Psoas muscle (tissue), 7 donors: ENCODE measurements at regions not wholly inside any gene's neighbourhood (a gene's known extent, or its start where the extent isn't known, plus 50 kb on each side); places are given as distances from the start of the nearest gene placed in this dataset.

Source experiments
- ATAC-seq, 4 donors: fragments of 200-7000 bp; cut with Tn5 transposase; one replicate each; pipeline ENCODE4 v1.9.1; 2020; ENCODE audit warnings: moderate library complexity in 3 of 4, mild to moderate bottlenecking in 2 of 4
- DNase-seq, 2 donors: peaks; one replicate each; pipeline ENCODE4 v3.0.0-alpha.2; 2020
- H3K27ac ChIP-seq: fragments of 200-600 bp; one replicate; pipeline ENCODE4 v1.8.0; 2022
- H3K27me3 ChIP-seq, 3 donors: fragments of 200-600 bp in 1 of 3; one replicate each; pipeline versions ENCODE4 v1.6.1 to v1.8.0; 2013 to 2022; ENCODE audit warnings: low read length in 2 of 3, mild to moderate bottlenecking in 2 of 3, moderate library complexity in 1 of 3; ENCODE audit not compliant: insufficient read depth in 3 of 3
- H3K36me3 ChIP-seq, 2 donors: fragments of 200-600 bp in 1 of 2; one replicate each; pipeline versions ENCODE4 v1.6.1 to v1.8.0; 2013 to 2022; ENCODE audit warnings: low read depth in 1 of 2, mild to moderate bottlenecking in 1 of 2, moderate library complexity in 1 of 2; ENCODE audit not compliant: insufficient read depth in 1 of 2
- H3K4me1 ChIP-seq: fragments of 200-600 bp; one replicate; pipeline ENCODE4 v1.8.0; 2022
- H3K4me3 ChIP-seq: fragments of 200-600 bp; one replicate; pipeline ENCODE4 v1.8.0; 2022; ENCODE audit warnings: mild to moderate bottlenecking
- H3K9me3 ChIP-seq: fragments of 200-600 bp; one replicate; pipeline ENCODE4 v1.8.0; 2022
- CTCF ChIP-seq: fragments of 200-600 bp; IDR thresholded peaks from one replicate; pipeline ENCODE4 v1.8.0; 2022; ENCODE audit warnings: antibody characterized with exemption
- WGBS, 3 donors: extraction: QIAGEN DNeasy Blood & Tissue Kit; methylation state at CpG; one replicate each; pipeline versions ENCODE4 v1.1.6 to v1.1.7; 2013; 5-methylcytosine and 5-hydroxymethylcytosine counted together
- intact Hi-C, 2 donors: fragments of 100-400 bp; cut with DNase I; formaldehyde crosslinking; loops; one replicate each; pipeline versions ENCODE4 v1.11.0 to v1.14.2; 2022
- donor health status: healthy with polysubstance abuse.
- donor health status: DM: no; HTN: no; CAD: no; lungs with moderate emphysema.
- donor health status: Bipolar disorder and iron deficiency.
- donor health status: healthy.
- donor health status: DM: yes; HTN: yes; CAD: no.
- donor health status: DM: no; HTN: no; CAD: no.
- donor health status: DM: yes; HTN: yes; CAD: no.

GRCh38 chr16:86222547-86222946, 287.8 kb upstream of the FOXF1 start:
- no peaks in the 10 kb centered on the region for H3K9me3 ChIP-seq
- ATAC-seq: no peak
- WGBS, 3 donors: 43 to 47% (median 45%) methylated on average over 13 of the region's 13 CpGs

GRCh38 chr16:86222965-86223551, 287.3 kb upstream of the FOXF1 start:
- 19 to 23% (median 23%) methylated on average over 11 of the region's 11 CpGs for WGBS, 3 donors
- DNase-seq: no peak
- no peaks in the 10 kb centered on the region for H3K4me1 ChIP-seq
- no peak for TF ChIP-seq CTCF
- H3K27ac ChIP-seq: no peak overlapping the region
- intact Hi-C loops: no loop called here
- no peak overlapping the region for H3K4me3 ChIP-seq
- no peaks in the 10 kb centered on the region for H3K36me3 ChIP-seq
- peaks cover 0 to 50% (median 12%) of the 10 kb centered on the region in 3 donors for H3K27me3 ChIP-seq
- no peaks in the 10 kb centered on the region for H3K9me3 ChIP-seq
- ATAC-seq: no peak

More at GRCh38 chr16:86222547-86222946, 287.8 kb upstream of the FOXF1 start:
- no peaks in the 10 kb centered on the region for H3K36me3 ChIP-seq
- H3K4me3 ChIP-seq: no peak overlapping the region
- H3K4me1 ChIP-seq: no peaks in the 10 kb centered on the region
- DNase-seq: no peak
- intact Hi-C loops: no loop called here
- no peak for TF ChIP-seq CTCF
- peaks cover 0 to 45% (median 12%) of the 10 kb centered on the region in 3 donors for H3K27me3 ChIP-seq
- H3K27ac ChIP-seq: no peak overlapping the region

GRCh38 chr16:86224126-86224525, 286.2 kb upstream of the FOXF1 start:
- no peak for TF ChIP-seq CTCF
- Histone ChIP-seq H3K27ac (no peak overlapping the region), H3K4me3 (no peak overlapping the region), H3K27me3 (peaks cover 0 to 49% (median 12%) of the 10 kb centered on the region in 3 donors), H3K9me3 (no peaks in the 10 kb centered on the region), H3K36me3 (no peaks in the 10 kb centered on the region), H3K4me1 (no peaks in the 10 kb centered on the region)
- intact Hi-C loops: no loop called here
- ATAC-seq (no peak), DNase-seq (no peak)
- WGBS, 3 donors: 80 to 90% (median 87%) methylated on average over 5 of the region's 5 CpGs

GRCh38 chr16:86224629-86225028, 285.7 kb upstream of the FOXF1 start:
- 95 to 100% (median 97%) methylated on average over 1 of the region's 1 CpG for WGBS, 3 donors
- H3K27me3 ChIP-seq: peaks cover 0 to 53% (median 12%) of the 10 kb centered on the region in 3 donors
- intact Hi-C loops: no loop called here

More at GRCh38 chr16:86224629-86225028, 285.7 kb upstream of the FOXF1 start:
- Histone ChIP-seq H3K4me1 (no peaks in the 10 kb centered on the region), H3K36me3 (no peaks in the 10 kb centered on the region), H3K4me3 (no peak overlapping the region), H3K9me3 (no peaks in the 10 kb centered on the region), H3K27ac (no peak overlapping the region)
- ATAC-seq (no peak), DNase-seq (no peak)
- TF ChIP-seq CTCF: no peak
